Lower leg skin (tissue), 3 donors: ENCODE measurements at regions not wholly inside any gene's neighbourhood (a gene's known extent, or its start where the extent isn't known, plus 50 kb on each side); places are given as distances from the start of the nearest gene placed in this dataset.

Source experiments
- CTCF ChIP-seq, 3 donors: fragments of 450-650 bp; IDR thresholded peaks; one replicate each; pipeline ENCODE4 v1.5.1; 2016; ENCODE audit warnings: antibody characterized with exemption in 3 of 3, mild to moderate bottlenecking in 3 of 3, moderate library complexity in 2 of 3
- POLR2A ChIP-seq, 2 donors: fragments of 450-650 bp; IDR thresholded peaks; one replicate each; pipeline ENCODE4 v1.6.1; 2016 to 2017; ENCODE audit warnings: antibody characterized with exemption in 2 of 2, mild to moderate bottlenecking in 1 of 2, moderate library complexity in 1 of 2

DNA sequence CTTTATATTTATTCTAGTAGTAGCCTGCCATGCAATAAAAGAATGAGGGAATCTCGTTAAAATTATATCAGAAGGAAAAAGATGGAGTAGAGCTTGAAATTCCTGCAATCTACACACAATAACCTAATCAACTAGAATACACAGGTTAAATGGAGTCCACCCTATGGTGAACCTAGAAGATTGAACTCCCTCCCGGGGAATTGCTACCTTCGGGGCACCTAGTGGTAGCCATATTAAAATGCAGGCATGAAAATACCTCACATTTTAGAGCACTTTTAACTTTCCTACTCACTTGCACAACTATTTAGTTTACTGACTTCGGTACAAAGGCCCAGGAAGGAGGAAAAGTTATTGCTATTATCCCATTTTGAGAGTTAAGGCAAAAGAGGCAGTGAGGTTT, 174.5 kb downstream of the SS18 start:
- TF ChIP-seq POLR2A (IDR thresholded peaks at IDR 0.05) (no peak), CTCF (IDR thresholded peaks at IDR 0.05) (no peak)
